Mesodermal cell (in vitro differentiated cells): ENCODE measurements at regions not wholly inside any gene's neighbourhood (a gene's known extent, or its start where the extent isn't known, plus 50 kb on each side); places are given as distances from the start of the nearest gene placed in this dataset.

Source experiments
- H3K27ac ChIP-seq: 2 replicates; pipeline ENCODE4 v1.7.0; 2013; ENCODE audit warnings: mild to moderate bottlenecking, low read depth, low read length, moderate library complexity; ENCODE audit not compliant: severe bottlenecking
- H3K36me3 ChIP-seq: 2 replicates; pipeline ENCODE4 v1.7.1; 2013; ENCODE audit warnings: mild to moderate bottlenecking, low read length, moderate library complexity; ENCODE audit not compliant: control insufficient read depth, insufficient read depth
- H3K4me1 ChIP-seq: one replicate; pipeline ENCODE4 v1.7.1; 2013; ENCODE audit warnings: mild to moderate bottlenecking, low read length; ENCODE audit not compliant: insufficient read depth, control insufficient read depth, poor library complexity, severe bottlenecking
- H3K4me3 ChIP-seq: 2 replicates; pipeline ENCODE4 v1.7.0; 2013; ENCODE audit warnings: low read length, control low read depth, mild to moderate bottlenecking; ENCODE audit not compliant: insufficient read depth, poor library complexity, severe bottlenecking; ENCODE audit errors: extremely low read depth
- H3K9me3 ChIP-seq: 2 replicates; pipeline ENCODE4 v1.7.1; 2013; ENCODE audit warnings: mild to moderate bottlenecking, low read length, moderate library complexity; ENCODE audit not compliant: control insufficient read depth
- WGBS, 2 experiments: methylation state at CpG; one replicate each; pipeline ENCODE4 v1.1.5; 2013; ENCODE audit warnings: missing lambda C conversion rate in 2 of 2; ENCODE audit not compliant: insufficient coverage in 2 of 2; 5-methylcytosine and 5-hydroxymethylcytosine counted together

DNA sequence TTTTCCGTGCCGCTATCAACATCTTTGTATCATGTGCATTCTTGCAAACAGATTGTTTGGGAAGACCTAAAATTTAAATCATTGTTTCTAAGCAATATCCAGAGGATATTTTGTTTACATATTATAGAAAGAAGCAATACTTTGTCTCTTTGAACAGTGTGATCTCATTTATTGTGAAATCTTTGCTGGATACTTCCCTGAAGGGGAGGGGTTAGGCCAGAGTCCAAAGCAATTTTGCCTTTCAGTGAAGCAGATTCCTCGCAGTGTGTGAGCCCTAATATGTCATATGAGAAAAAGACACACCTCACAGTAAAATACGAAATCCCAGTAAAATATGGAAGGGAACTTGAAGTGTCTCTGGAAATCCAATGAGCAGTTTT lies 158.7 kb upstream of the SLCO3A1 start:
- Histone ChIP-seq H3K36me3 (no peaks in the 10 kb centered on the region), H3K4me3 (no peak overlapping the region), H3K9me3 (no peaks in the 10 kb centered on the region), H3K4me1 (peaks cover 11% of the 10 kb centered on the region), H3K27ac (peak overlapping the region; percentile 84)
- 63% methylated on average over 1 of the region's 4 CpGs; no CpG with 5 or more reads in 1 of the 2 experiments for WGBS, 2 experiments

GRCh38 chr15:91695799-91696198 lies 157.7 kb upstream of the SLCO3A1 start:
- peaks cover 11% of the 10 kb centered on the region for H3K4me1 ChIP-seq
- no peak overlapping the region for H3K27ac ChIP-seq
- WGBS, 2 experiments, result 86 to 96% methylated on average over 6 of the region's 8 CpGs
- no peaks in the 10 kb centered on the region for H3K36me3 ChIP-seq
- H3K4me3 ChIP-seq, result no peak overlapping the region
- H3K9me3 ChIP-seq, result no peaks in the 10 kb centered on the region

- H3K36me3 ChIP-seq, result no peaks in the 10 kb centered on the region
- H3K4me3 ChIP-seq, result no peak overlapping the region
- WGBS, 2 experiments, result 92 to 96% methylated on average over 2 to 3 of the region's 3 CpGs
- no peaks in the 10 kb centered on the region for H3K9me3 ChIP-seq
- no peak overlapping the region for H3K27ac ChIP-seq
- H3K4me1 ChIP-seq, result peaks cover 11% of the 10 kb centered on the region
These were observed 156.5 kb upstream of the SLCO3A1 start for GRCh38 chr15:91696981-91697380.

- WGBS, 2 experiments, result 98 to 100% methylated on average over 2 to 4 of the region's 4 CpGs
- Histone ChIP-seq H3K4me3 (no peak overlapping the region), H3K4me1 (peaks cover 11% of the 10 kb centered on the region), H3K9me3 (no peaks in the 10 kb centered on the region), H3K27ac (no peak overlapping the region), H3K36me3 (no peaks in the 10 kb centered on the region)
These were observed 155.3 kb upstream of the SLCO3A1 start for GRCh38 chr15:91698241-91698640.

DNA sequence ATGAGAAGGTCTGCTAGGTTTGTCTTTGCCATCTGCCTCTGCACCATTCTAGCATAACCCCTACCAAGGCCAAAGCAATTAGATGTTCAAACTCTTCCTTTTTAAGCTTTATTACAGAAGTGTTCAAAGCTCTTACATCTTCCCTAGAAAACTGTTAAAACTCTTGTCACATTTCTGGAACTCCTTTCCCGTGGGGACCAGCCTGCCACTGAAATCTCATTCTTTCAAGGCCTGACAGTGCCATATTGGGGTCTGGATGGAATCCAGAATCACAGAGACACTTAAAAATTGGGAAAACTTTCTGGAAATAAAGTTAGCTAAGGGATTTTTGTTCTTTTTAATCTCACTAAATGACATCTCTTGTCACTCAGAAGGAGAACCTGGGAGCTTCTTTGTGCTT lies 153.8 kb upstream of the SLCO3A1 start:
- Histone ChIP-seq H3K36me3 (no peaks in the 10 kb centered on the region), H3K4me1 (peaks cover 3% of the 10 kb centered on the region), H3K9me3 (no peaks in the 10 kb centered on the region), H3K27ac (no peak overlapping the region), H3K4me3 (no peak overlapping the region)
- no CpG with 5 or more reads among the region's 1 CpG for WGBS, 2 experiments

- H3K9me3 ChIP-seq, result no peaks in the 10 kb centered on the region
- H3K4me1 ChIP-seq, result no peaks in the 10 kb centered on the region
- no peak overlapping the region for H3K4me3 ChIP-seq
- WGBS, 2 experiments, result 100% methylated on average over 1 of the region's 2 CpGs; no CpG with 5 or more reads in 1 of the 2 experiments
- no peaks in the 10 kb centered on the region for H3K36me3 ChIP-seq
- no peak overlapping the region for H3K27ac ChIP-seq
These were observed 150.2 kb upstream of the SLCO3A1 start for GRCh38 chr15:91703274-91703673.

DNA sequence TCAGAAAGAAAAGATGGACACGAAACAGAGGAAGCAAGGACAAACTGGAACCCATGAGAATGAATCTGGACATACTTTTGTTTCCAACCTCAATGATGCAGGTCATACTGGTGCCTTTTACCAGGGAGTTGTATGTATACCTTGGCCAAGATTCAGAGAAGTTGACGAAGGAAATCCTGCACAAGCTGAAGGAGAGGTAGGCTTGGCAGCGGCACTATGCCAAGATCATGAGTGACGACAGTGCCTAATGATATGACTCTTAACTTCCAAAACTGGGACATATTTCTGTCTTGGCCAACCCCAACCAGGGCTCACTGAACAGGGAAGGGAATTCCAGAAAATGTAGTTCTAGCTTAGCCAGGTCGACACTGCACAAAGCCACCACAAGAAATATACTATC lies 149.2 kb upstream of the SLCO3A1 start:
- H3K4me3 ChIP-seq, result no peak overlapping the region
- H3K36me3 ChIP-seq, result no peaks in the 10 kb centered on the region
- no peak overlapping the region for H3K27ac ChIP-seq
- H3K4me1 ChIP-seq, result no peaks in the 10 kb centered on the region
- 87 to 96% methylated on average over 4 of the region's 5 CpGs for WGBS, 2 experiments
- H3K9me3 ChIP-seq, result no peaks in the 10 kb centered on the region

GRCh38 chr15:91706322-91707032 lies 147.0 kb upstream of the SLCO3A1 start:
- H3K4me3 ChIP-seq, result no peak overlapping the region
- WGBS, 2 experiments, result 31 to 35% methylated on average over 8 to 9 of the region's 9 CpGs
- H3K4me1 ChIP-seq, result no peaks in the 10 kb centered on the region
- no peak overlapping the region for H3K27ac ChIP-seq
- no peaks in the 10 kb centered on the region for H3K36me3 ChIP-seq
- H3K9me3 ChIP-seq, result no peaks in the 10 kb centered on the region

GRCh38 chr15:91710080-91710698 lies 143.3 kb upstream of the SLCO3A1 start:
- no peak overlapping the region for H3K27ac ChIP-seq
- H3K9me3 ChIP-seq, result no peaks in the 10 kb centered on the region
- WGBS, 2 experiments, result 60 to 83% methylated on average over 3 of the region's 3 CpGs
- no peaks in the 10 kb centered on the region for H3K36me3 ChIP-seq
- H3K4me1 ChIP-seq, result no peaks in the 10 kb centered on the region
- no peak overlapping the region for H3K4me3 ChIP-seq

- Histone ChIP-seq H3K9me3 (no peaks in the 10 kb centered on the region), H3K27ac (no peak overlapping the region), H3K4me3 (no peak overlapping the region), H3K4me1 (no peaks in the 10 kb centered on the region), H3K36me3 (no peaks in the 10 kb centered on the region)
- 92 to 98% methylated on average over 5 of the region's 9 CpGs for WGBS, 2 experiments
These were observed 142.0 kb upstream of the SLCO3A1 start for GRCh38 chr15:91711384-91712033.

GRCh38 chr15:91712286-91712685 lies 141.2 kb upstream of the SLCO3A1 start:
- no peak overlapping the region for H3K4me3 ChIP-seq
- 84 to 90% methylated on average over 5 of the region's 7 CpGs for WGBS, 2 experiments
- H3K27ac ChIP-seq, result no peak overlapping the region
- no peaks in the 10 kb centered on the region for H3K9me3 ChIP-seq
- no peaks in the 10 kb centered on the region for H3K36me3 ChIP-seq
- H3K4me1 ChIP-seq, result no peaks in the 10 kb centered on the region
